ENCODE measurements at regions not wholly inside any gene's neighbourhood (a gene's known extent, or its start where the extent isn't known, plus 50 kb on each side); places are given as distances from the start of the nearest gene placed in this dataset.
A peak's percentile ranks its signal among the peaks of the same experiment; 100 is the strongest.

- ATAC-seq (ENCODE audit: low read depth) = 0 out of 2 replicates have a peak, but pooled peaks have one; percentile 5
- no TSS peak for BruUV-seq (replicated peaks)
- WGBS, 2 experiments (ENCODE audit: extremely low coverage in 2 of 2, insufficient read length in 1 of 2) = no CpG with 5 or more reads among the region's 1 CpG
Measured at GRCh38 chr9:107704774-107705173, 215.2 kb upstream of the KLF4 start.

More at GRCh38 chr9:107704774-107705173, 215.2 kb upstream of the KLF4 start:
- Histone ChIP-seq H4K20me1 (ENCODE audit: insufficient read depth, low read length) (no peaks in the 10 kb centered on the region), H3K56ac (ENCODE audit: extremely low read depth, insufficient read depth, low read length) (no peak overlapping the region), H3K9ac (ENCODE audit: low read depth, low read length) (no peak overlapping the region), H3K79me1 (ENCODE audit: low read depth in 1 of 2, low read length in 2 of 2) (no peaks in the 10 kb centered on the region), H3K36me3 (ENCODE audit: control insufficient read depth, insufficient read depth, low read length) (no peaks in the 10 kb centered on the region), H3K9me1 (ENCODE audit: insufficient read depth, low read length) (peaks cover 12% of the 10 kb centered on the region; the same call in 1 of the 2 replicates), H3K4ac (ENCODE audit: low read depth, low read length) (no peak overlapping the region), H3K23ac (ENCODE audit: low read depth, low read length) (no peak overlapping the region), H2BK120ac (ENCODE audit: low read depth, low read length) (no peak overlapping the region), H2BK20ac (ENCODE audit: low read depth, low read length) (no peak overlapping the region), H4K8ac (ENCODE audit: low read depth in 2 of 2, low read length in 2 of 2) (no peak overlapping the region), H2AK9ac (replicated peaks; ENCODE audit: low read depth, low read length, poor library complexity) (no peak overlapping the region), H3K14ac (replicated peaks; ENCODE audit: low read depth, low read length) (no peak overlapping the region), H3K27me3 (ENCODE audit: control insufficient read depth, insufficient read depth, low read length) (no peaks in the 10 kb centered on the region; the same call in 1 of the 2 replicates), H2AK5ac (ENCODE audit: low read depth, low read length) (no peak overlapping the region), H3K4me1 (ENCODE audit: control insufficient read depth, insufficient read depth, low read length) (peaks cover 6% of the 10 kb centered on the region), H3K9me3 (ENCODE audit: control insufficient read depth, insufficient read depth, low read length) (no peaks in the 10 kb centered on the region), H3K18ac (ENCODE audit: low read depth, low read length) (no peak overlapping the region), H4K5ac (ENCODE audit: low read depth, low read length) (no peak overlapping the region), H3K4me3 (ENCODE audit: insufficient read depth, low read depth, low read length) (no peak overlapping the region), H2AFZ (replicated peaks; ENCODE audit: low read length, poor library complexity) (no peak overlapping the region), H2BK5ac (ENCODE audit: low read depth, low read length, poor library complexity, severe bottlenecking) (no peak overlapping the region), H4K91ac (ENCODE audit: insufficient read depth, low read depth, low read length) (no peak overlapping the region), H3K4me2 (ENCODE audit: low read depth, low read length) (no peak overlapping the region), H2BK15ac (ENCODE audit: low read depth, low read length) (no peak overlapping the region), H3K27ac (ENCODE audit: insufficient read depth, low read length) (no peak overlapping the region)
- POLR2A ChIA-PET (ENCODE audit: unreplicated experiment) = interaction anchor here (0.6 kb wide), 1 partner anchor 209 kb away, joined by 3 read pairs; no protein-coding TSS in a partner anchor
- CTCF ChIA-PET = no interaction called here
- intact Hi-C loops (cut with micrococcal nuclease) = loop anchor here (5.0 to 10.0 kb wide), 2 partner anchors 67 to 860 kb away; no protein-coding TSS in a partner anchor
- TF ChIP-seq RFX5 (IDR thresholded peaks at IDR 0.05; ENCODE audit: low read depth, low read length) = no peak
- TF ChIP-seq CTCF (conservative IDR thresholded peaks at IDR 0.05; ENCODE audit: low read depth, low read length) = no peak
- TF ChIP-seq MAFK (IDR thresholded peaks at IDR 0.05; ENCODE audit: low read depth, low read length) = no peak
- no peak for TF ChIP-seq BHLHE40 (IDR thresholded peaks at IDR 0.05; ENCODE audit: low read depth, low read length)
- no peak for TF ChIP-seq CEBPB (IDR thresholded peaks at IDR 0.05; ENCODE audit: low read depth, low read length)
- in situ Hi-C loops (cut with MboI; ENCODE audit: low sequenced_read_pairs) = no loop called here
- DNase-seq = no peak
- dilution Hi-C loops (cut with HindIII; ENCODE audit: low sequenced_read_pairs, unreplicated experiment) = no loop called here
